Stimulated activated CD8-positive, alpha-beta memory T cell treated with anti-CD3 and anti-CD28 coated beads, Interleukin-15, amount 100 ng/mL, for 48 hours (primary cell): ENCODE measurements at regions not wholly inside any gene's neighbourhood (a gene's known extent, or its start where the extent isn't known, plus 50 kb on each side); places are given as distances from the start of the nearest gene placed in this dataset.

Experiments used
- DNase-seq, 2 donors: peaks; one replicate each; pipeline ENCODE4 v3.0.0-alpha.2; 2020; ENCODE audit warnings: low read depth in 2 of 2

DNA sequence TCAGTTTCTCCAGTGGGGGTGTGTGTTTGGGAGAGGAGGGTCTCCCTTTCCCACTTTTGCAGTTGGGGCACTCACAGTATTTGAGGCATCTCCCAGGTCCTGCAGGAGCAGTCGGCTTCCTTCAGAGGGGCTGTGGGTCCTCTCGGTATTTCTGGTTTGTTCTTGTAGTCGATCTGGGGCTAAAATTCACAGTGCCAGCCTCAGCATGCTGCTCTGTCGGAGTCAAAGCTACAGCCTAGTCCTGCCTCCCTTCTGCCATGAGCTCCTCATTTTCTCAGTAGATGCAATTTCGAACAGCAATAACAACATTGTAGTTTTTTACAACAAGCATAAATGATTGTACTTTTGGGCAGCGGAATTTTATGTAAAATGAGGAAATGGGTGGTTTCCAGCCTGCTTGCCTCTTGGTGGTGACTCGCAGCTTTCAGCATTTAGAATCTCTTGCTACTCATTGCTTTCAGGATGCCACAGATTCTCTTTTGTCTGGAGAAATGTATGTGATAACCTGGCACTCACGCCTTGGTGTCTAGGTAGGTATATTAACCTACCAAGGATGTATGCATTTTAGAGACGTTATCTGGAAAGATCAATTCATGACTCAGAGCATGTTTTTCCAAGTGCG lies 82.4 kb upstream of the C21orf91 start:
- no peak for DNase-seq

DNA sequence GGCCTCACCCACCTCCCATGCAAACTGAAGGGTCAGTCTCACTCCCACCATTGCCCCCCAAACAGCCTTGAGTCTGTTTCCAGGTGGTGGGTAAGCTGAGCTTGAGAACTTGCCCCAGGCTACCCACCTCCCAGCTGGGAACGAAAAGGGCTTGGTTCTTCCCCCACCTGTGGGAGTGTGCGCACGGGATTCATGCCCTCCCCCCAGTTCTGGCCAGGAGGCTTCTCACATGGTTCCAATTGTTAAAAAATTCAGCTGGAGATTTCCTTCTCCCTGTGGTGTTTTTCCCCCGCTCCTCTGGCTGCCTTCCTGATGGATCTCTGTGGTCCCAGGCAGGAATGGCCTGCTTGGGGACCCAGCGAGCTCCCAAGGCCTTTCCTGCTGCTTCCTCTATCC lies 81.8 kb upstream of the C21orf91 start:
- DNase-seq = no peak

DNA sequence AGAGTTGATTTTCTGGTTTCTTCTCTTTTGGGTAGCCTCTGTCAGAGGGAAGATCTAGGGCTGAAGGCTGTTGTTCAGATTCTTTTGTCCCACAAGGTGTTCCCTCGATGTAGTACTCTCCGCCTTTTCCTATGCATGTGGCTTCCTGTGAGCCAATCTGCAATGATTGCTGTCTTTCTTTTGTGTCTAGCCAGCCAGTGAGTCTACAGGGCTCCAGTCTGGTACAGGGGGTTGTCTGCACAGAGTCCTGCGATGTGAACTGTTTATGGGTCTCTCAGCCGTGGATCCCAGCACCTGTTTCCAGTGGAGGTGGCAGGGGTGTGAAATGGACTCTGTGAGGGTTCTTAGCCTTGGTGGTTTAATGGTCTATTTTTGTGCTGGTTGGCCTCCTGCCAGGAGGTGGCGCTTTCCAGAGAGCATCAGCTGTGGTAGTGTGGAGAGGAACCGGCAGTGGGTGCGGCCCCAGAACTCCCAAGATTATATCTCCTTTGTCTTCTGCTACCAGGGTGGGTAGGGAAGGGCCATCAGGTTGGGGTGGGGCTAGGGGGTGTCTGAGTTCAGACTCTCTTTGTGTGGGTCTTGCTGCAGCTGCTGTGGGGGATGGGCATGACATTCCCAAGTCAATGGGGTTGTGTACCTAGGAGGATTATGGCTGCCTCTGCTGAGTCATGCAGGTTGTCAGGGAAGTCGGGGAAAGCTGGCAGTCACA lies 81.3 kb upstream of the C21orf91 start:
- DNase-seq = no peak

DNA sequence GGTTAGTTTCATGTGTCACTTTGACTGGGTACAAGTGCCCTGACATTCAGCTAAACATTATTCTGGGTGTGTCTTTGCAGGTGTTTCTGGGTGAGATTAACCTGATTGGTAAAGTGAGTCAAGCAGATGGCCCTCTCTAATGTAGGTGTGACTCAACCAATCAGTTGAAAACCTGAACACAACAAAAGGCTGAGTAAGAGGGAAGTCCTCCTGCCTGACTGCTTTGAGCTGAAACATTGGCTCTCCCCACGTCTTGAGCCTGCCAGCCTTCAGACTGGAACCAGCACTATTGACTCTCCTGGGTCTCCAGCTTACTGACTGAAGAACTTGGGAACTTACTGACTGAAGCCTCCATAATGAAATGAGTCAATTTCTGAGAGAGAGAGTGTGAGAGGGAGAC lies 70.0 kb upstream of the C21orf91 start:
- no peak for DNase-seq

DNA sequence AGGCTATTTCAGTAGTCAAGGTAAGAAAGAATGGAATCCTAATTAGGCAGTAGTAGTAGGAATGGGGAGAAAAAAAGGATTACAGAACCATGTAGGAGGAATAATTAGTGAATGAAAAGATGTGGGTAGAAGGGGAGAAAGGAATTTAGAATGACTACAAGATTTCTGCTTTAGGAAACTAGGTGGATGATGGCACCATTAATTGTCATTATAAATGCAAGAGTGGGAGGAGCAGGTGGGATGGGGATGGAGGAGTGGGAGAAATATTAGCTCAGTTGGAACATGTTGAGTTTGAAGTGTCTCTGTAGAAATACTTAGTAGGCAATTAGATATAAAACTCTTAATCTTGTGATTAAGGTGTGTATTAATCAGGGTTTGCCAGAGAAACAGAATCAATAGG lies 50.0 kb upstream of the C21orf91 start:
- no peak for DNase-seq
